GM23338 (cell line): ENCODE measurements at regions not wholly inside any gene's neighbourhood (a gene's known extent, or its start where the extent isn't known, plus 50 kb on each side); places are given as distances from the start of the nearest gene placed in this dataset.

ENCODE experiments used
- ATAC-seq: fragments of 200-7000 bp; cut with Tn5 transposase; 3 replicates; pipeline ENCODE4 v1.9.1; 2020
- DNase-seq: peaks from one replicate; pipeline ENCODE4 v3.0.0-alpha.2; 2015; ENCODE audit warnings: low spot score
- H2AFZ ChIP-seq: fragments of 200-600 bp; sonication (generic); 2 replicates; pipeline ENCODE4 v1.8.0; 2016; ENCODE audit warnings: antibody characterized with exemption, mild to moderate bottlenecking, moderate library complexity
- H3F3A ChIP-seq: fragments of 200-600 bp; sonication (generic); replicated peaks from 2 replicates; pipeline ENCODE4 v1.8.0; 2017; ENCODE audit warnings: antibody characterized with exemption, mixed run types, low read depth
- H3K27ac ChIP-seq: fragments of 200-600 bp; sonication (generic); 2 replicates; pipeline ENCODE4 v1.6.1; 2016; ENCODE audit warnings: low read depth
- H3K27me3 ChIP-seq: fragments of 200-600 bp; sonication (generic); 2 replicates; pipeline ENCODE4 v1.8.0; 2016; ENCODE audit warnings: mild to moderate bottlenecking, mixed run types, moderate library complexity; ENCODE audit not compliant: insufficient read depth
- H3K36me3 ChIP-seq: fragments of 200-600 bp; sonication (generic); 2 replicates; pipeline ENCODE4 v1.8.0; 2016; ENCODE audit warnings: mild to moderate bottlenecking; ENCODE audit not compliant: insufficient read depth
- H3K4me1 ChIP-seq: fragments of 200-600 bp; sonication (generic); 2 replicates; pipeline ENCODE4 v1.8.0; 2016; ENCODE audit warnings: mild to moderate bottlenecking, moderate library complexity; ENCODE audit not compliant: insufficient read depth
- H3K4me2 ChIP-seq: fragments of 200-600 bp; sonication (generic); 2 replicates; pipeline ENCODE4 v1.7.1; 2017; ENCODE audit warnings: mixed run types
- H3K4me3 ChIP-seq: fragments of 200-600 bp; sonication (generic); 2 replicates; pipeline ENCODE4 v1.6.1; 2016; ENCODE audit warnings: mixed run types
- H3K79me2 ChIP-seq: fragments of 200-600 bp; sonication (generic); replicated peaks from 2 replicates; pipeline ENCODE4 v1.8.0; 2017; ENCODE audit warnings: mild to moderate bottlenecking; ENCODE audit not compliant: insufficient read depth
- H3K9me2 ChIP-seq: fragments of 200-600 bp; sonication (generic); 2 replicates; pipeline ENCODE4 v1.8.0; 2017; ENCODE audit not compliant: insufficient read depth
- H4K20me1 ChIP-seq: fragments of 200-600 bp; sonication (generic); replicated peaks from 2 replicates; pipeline ENCODE4 v1.8.0; 2017; ENCODE audit warnings: mild to moderate bottlenecking; ENCODE audit not compliant: insufficient read depth
- H3K27ac Mint-ChIP-seq: 2 replicates; pipeline ENCODE4 v1.8.0; 2020; ENCODE audit warnings: inconsistent platforms, mild to moderate bottlenecking, moderate library complexity, mixed read lengths
- H3K27me3 Mint-ChIP-seq: 3 replicates; pipeline ENCODE4 v1.8.0; 2022; ENCODE audit warnings: low read depth, mild to moderate bottlenecking, moderate library complexity, mixed read lengths, inconsistent platforms; ENCODE audit not compliant: insufficient read depth, poor library complexity
- H3K36me3 Mint-ChIP-seq: 3 replicates; pipeline ENCODE4 v1.8.0; 2021; ENCODE audit warnings: low read depth, mild to moderate bottlenecking, inconsistent platforms, moderate library complexity, mixed read lengths
- H3K4me1 Mint-ChIP-seq: 3 replicates; pipeline ENCODE4 v1.8.0; 2020; ENCODE audit warnings: mild to moderate bottlenecking, inconsistent platforms, mixed read lengths
- H3K4me3 Mint-ChIP-seq: 3 replicates; pipeline ENCODE4 v1.8.0; 2021; ENCODE audit warnings: moderate library complexity, mild to moderate bottlenecking, inconsistent platforms, mixed read lengths
- H3K9me3 Mint-ChIP-seq: 3 replicates; pipeline ENCODE4 v1.8.0; 2020; ENCODE audit warnings: moderate library complexity, mild to moderate bottlenecking, inconsistent platforms, mixed read lengths
- EZH2 ChIP-seq: fragments of 200-600 bp; sonication (generic); IDR thresholded peaks from one replicate; pipeline ENCODE4 v1.8.0; 2017; ENCODE audit warnings: antibody characterized with exemption, mild to moderate bottlenecking, low read depth; ENCODE audit not compliant: unreplicated experiment
- POLR2AphosphoS5 ChIP-seq: IDR thresholded peaks from 2 replicates; pipeline ENCODE4 v1.6.1; 2016; ENCODE audit warnings: antibody characterized with exemption, low read depth
- STAT1 ChIP-seq: IDR thresholded peaks from one replicate; pipeline ENCODE4 v1.6.1; 2016; ENCODE audit warnings: antibody characterized with exemption; ENCODE audit not compliant: unreplicated experiment
- ZNF114 ChIP-seq: fragments of 250-450 bp; sonication (Bioruptor Pico); IDR thresholded peaks from 2 replicates; pipeline ENCODE4 v1.5.0; 2020; ENCODE audit warnings: mild to moderate bottlenecking, moderate library complexity
- ZNF331 ChIP-seq: fragments of 250-450 bp; sonication (Bioruptor Pico); IDR thresholded peaks from 2 replicates; pipeline ENCODE4 v1.5.0; 2020; ENCODE audit warnings: low read depth, mild to moderate bottlenecking, moderate library complexity
- TF ChIP-seq, protein P1 (sequence below): fragments of 250-450 bp; sonication (Bioruptor Pico); IDR thresholded peaks from 2 replicates; pipeline ENCODE4 v1.5.0; 2020; ENCODE audit warnings: mild to moderate bottlenecking, moderate library complexity
- TF ChIP-seq, protein P2 (sequence below), 2 experiments: fragments of 200-600 bp in 1 of 2; sonication (generic) in 1 of 2; conservative IDR thresholded peaks; 2 replicates each; pipeline versions ENCODE4 v1.5.1 to v1.6.1; 2016 to 2017; ENCODE audit warnings: antibody characterized with exemption in 2 of 2, low read depth in 2 of 2, mild to moderate bottlenecking in 2 of 2, moderate library complexity in 1 of 2

DNA sequence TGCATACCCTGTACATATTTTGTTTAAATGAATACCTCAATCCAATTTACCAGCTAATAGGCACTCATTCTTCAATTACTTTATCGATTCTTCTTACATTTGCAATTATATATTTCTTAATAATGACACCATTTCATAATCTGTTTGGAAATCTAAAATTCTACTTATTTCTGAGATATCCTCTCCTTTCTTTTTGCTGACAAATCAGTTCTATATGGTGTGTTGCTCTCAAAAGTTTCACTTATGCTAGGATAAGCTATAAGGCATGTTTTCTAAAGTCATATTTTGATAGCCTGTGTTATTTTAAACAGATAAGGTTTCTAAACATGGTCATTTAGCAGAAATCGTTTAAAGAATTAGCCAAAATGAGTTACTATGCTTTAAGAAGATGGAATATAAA is 140.6 kb upstream of the GJE1 start (continued):
- TF ChIP-seq, protein P1, sequence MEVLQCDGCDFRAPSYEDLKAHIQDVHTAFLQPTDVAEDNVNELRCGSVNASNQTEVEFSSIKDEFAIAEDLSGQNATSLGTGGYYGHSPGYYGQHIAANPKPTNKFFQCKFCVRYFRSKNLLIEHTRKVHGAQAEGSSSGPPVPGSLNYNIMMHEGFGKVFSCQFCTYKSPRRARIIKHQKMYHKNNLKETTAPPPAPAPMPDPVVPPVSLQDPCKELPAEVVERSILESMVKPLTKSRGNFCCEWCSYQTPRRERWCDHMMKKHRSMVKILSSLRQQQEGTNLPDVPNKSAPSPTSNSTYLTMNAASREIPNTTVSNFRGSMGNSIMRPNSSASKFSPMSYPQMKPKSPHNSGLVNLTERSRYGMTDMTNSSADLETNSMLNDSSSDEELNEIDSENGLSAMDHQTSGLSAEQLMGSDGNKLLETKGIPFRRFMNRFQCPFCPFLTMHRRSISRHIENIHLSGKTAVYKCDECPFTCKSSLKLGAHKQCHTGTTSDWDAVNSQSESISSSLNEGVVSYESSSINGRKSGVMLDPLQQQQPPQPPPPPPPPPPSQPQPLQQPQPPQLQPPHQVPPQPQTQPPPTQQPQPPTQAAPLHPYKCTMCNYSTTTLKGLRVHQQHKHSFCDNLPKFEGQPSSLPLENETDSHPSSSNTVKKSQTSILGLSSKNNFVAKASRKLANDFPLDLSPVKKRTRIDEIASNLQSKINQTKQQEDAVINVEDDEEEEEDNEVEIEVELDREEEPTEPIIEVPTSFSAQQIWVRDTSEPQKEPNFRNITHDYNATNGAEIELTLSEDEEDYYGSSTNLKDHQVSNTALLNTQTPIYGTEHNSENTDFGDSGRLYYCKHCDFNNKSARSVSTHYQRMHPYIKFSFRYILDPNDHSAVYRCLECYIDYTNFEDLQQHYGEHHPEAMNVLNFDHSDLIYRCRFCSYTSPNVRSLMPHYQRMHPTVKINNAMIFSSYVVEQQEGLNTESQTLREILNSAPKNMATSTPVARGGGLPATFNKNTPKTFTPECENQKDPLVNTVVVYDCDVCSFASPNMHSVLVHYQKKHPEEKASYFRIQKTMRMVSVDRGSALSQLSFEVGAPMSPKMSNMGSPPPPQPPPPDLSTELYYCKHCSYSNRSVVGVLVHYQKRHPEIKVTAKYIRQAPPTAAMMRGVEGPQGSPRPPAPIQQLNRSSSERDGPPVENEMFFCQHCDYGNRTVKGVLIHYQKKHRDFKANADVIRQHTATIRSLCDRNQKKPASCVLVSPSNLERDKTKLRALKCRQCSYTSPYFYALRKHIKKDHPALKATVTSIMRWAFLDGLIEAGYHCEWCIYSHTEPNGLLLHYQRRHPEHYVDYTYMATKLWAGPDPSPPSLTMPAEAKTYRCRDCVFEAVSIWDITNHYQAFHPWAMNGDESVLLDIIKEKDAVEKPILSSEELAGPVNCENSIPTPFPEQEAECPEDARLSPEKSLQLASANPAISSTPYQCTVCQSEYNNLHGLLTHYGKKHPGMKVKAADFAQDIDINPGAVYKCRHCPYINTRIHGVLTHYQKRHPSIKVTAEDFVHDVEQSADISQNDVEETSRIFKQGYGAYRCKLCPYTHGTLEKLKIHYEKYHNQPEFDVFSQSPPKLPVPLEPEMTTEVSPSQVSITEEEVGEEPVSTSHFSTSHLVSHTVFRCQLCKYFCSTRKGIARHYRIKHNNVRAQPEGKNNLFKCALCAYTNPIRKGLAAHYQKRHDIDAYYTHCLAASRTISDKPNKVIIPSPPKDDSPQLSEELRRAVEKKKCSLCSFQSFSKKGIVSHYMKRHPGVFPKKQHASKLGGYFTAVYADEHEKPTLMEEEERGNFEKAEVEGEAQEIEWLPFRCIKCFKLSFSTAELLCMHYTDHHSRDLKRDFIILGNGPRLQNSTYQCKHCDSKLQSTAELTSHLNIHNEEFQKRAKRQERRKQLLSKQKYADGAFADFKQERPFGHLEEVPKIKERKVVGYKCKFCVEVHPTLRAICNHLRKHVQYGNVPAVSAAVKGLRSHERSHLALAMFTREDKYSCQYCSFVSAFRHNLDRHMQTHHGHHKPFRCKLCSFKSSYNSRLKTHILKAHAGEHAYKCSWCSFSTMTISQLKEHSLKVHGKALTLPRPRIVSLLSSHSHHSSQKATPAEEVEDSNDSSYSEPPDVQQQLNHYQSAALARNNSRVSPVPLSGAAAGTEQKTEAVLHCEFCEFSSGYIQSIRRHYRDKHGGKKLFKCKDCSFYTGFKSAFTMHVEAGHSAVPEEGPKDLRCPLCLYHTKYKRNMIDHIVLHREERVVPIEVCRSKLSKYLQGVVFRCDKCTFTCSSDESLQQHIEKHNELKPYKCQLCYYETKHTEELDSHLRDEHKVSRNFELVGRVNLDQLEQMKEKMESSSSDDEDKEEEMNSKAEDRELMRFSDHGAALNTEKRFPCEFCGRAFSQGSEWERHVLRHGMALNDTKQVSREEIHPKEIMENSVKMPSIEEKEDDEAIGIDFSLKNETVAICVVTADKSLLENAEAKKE (CRISPR knock-in tag): no peak

DNA sequence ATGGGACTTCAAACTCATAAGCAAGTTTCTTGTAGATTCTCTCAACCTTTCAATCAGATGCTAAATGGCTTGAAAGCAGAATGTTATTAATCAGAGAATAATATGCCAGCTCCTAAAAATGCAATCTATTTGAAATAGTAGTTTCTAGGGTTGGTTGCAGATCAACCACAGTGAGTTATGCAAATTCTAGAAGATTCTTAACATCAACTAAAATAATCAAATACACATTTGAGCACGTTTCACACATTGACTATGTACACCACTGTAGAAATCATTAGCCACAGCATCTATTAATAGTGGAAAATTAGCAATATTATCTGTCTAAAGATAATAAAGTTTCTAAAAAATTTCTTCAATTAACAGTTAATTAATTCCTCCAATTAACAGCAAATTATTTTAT is 141.9 kb upstream of the GJE1 start:
- no peak for DNase-seq
- Mint-ChIP-seq H3K36me3 (peaks cover 22% of the 10 kb centered on the region), H3K27ac (no peak overlapping the region), H3K9me3 (peaks cover 15% of the 10 kb centered on the region; the same call in 2 of the 3 replicates), H3K27me3 (no peaks in the 10 kb centered on the region), H3K4me1 (peaks cover 13% of the 10 kb centered on the region; the same call in 2 of the 3 replicates), H3K4me3 (no peak overlapping the region)
- no peak overlapping the region for H2AFZ ChIP-seq
- H3F3A ChIP-seq: no peaks in the 10 kb centered on the region
- H3K27ac ChIP-seq: no peak overlapping the region
- no peak for TF ChIP-seq POLR2AphosphoS5
- no peak for TF ChIP-seq ZNF114 (CRISPR knock-in tag)
- TF ChIP-seq ZNF331 (CRISPR knock-in tag): no peak
- TF ChIP-seq STAT1: no peak
- no peak for TF ChIP-seq EZH2
- TF ChIP-seq, protein P2, sequence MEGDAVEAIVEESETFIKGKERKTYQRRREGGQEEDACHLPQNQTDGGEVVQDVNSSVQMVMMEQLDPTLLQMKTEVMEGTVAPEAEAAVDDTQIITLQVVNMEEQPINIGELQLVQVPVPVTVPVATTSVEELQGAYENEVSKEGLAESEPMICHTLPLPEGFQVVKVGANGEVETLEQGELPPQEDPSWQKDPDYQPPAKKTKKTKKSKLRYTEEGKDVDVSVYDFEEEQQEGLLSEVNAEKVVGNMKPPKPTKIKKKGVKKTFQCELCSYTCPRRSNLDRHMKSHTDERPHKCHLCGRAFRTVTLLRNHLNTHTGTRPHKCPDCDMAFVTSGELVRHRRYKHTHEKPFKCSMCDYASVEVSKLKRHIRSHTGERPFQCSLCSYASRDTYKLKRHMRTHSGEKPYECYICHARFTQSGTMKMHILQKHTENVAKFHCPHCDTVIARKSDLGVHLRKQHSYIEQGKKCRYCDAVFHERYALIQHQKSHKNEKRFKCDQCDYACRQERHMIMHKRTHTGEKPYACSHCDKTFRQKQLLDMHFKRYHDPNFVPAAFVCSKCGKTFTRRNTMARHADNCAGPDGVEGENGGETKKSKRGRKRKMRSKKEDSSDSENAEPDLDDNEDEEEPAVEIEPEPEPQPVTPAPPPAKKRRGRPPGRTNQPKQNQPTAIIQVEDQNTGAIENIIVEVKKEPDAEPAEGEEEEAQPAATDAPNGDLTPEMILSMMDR (conservative IDR thresholded peaks at IDR 0.05; ENCODE audit: low read depth in 2 of 2): no peak
- peaks cover 6% of the 10 kb centered on the region; the same call in 1 of the 2 replicates for H3K79me2 ChIP-seq
- H3K4me1 ChIP-seq: peaks cover 37% of the 10 kb centered on the region
- no peaks in the 10 kb centered on the region for H3K27me3 ChIP-seq
- no peak for ATAC-seq
- H3K9me2 ChIP-seq: peaks cover 3% of the 10 kb centered on the region; the same call in 1 of the 2 replicates
- H4K20me1 ChIP-seq: no peaks in the 10 kb centered on the region
- H3K4me3 ChIP-seq: no peak overlapping the region
- no peak overlapping the region for H3K4me2 ChIP-seq
- no peaks in the 10 kb centered on the region for H3K36me3 ChIP-seq
